Activated T-cell treated with anti-CD3 and anti-CD28 coated beads for 4 hours (primary cell): ENCODE measurements at regions not wholly inside any gene's neighbourhood (a gene's known extent, or its start where the extent isn't known, plus 50 kb on each side); places are given as distances from the start of the nearest gene placed in this dataset.
"Not testable (repeated sequence)": the region's sequence is repeated elsewhere in the genome, so short reads cannot be mapped to it uniquely, and the experiment has no call there.

Source experiments
- DNase-seq: peaks from one replicate; pipeline ENCODE4 v3.0.0-alpha.2; 2020

GRCh38 chr9:2356041-2356790 lies 265.4 kb upstream of the VLDLR start:
- no peak for DNase-seq

GRCh38 chr9:2359891-2360471 lies 261.6 kb upstream of the VLDLR start:
- no peak for DNase-seq

- DNase-seq: no peak
Measured at GRCh38 chr9:2362150-2362549, 259.4 kb upstream of the VLDLR start.

GRCh38 chr9:2363138-2363745 lies 258.3 kb upstream of the VLDLR start:
- no peak for DNase-seq

- DNase-seq: no peak
Measured at GRCh38 chr9:2363781-2364180, 257.8 kb upstream of the VLDLR start.

GRCh38 chr9:2367970-2368369 lies 253.6 kb upstream of the VLDLR start:
- DNase-seq: no peak

GRCh38 chr9:2373648-2374047 lies 247.9 kb upstream of the VLDLR start:
- DNase-seq: no peak

- DNase-seq: no peak
Measured at GRCh38 chr9:2375114-2375513, 246.5 kb upstream of the VLDLR start.

GRCh38 chr9:2377117-2377516 lies 244.5 kb upstream of the VLDLR start:
- no peak for DNase-seq

GRCh38 chr9:2377834-2378233 lies 243.8 kb upstream of the VLDLR start:
- no peak for DNase-seq

- DNase-seq: no peak
Measured at GRCh38 chr9:2378266-2378665, 243.3 kb upstream of the VLDLR start.

- DNase-seq: no peak
Measured at GRCh38 chr9:2378816-2379215, 242.8 kb upstream of the VLDLR start.

GRCh38 chr9:2384741-2385140 lies 236.8 kb upstream of the VLDLR start:
- DNase-seq: no peak

GRCh38 chr9:2385746-2386145 lies 235.8 kb upstream of the VLDLR start:
- no peak for DNase-seq

GRCh38 chr9:2386566-2386965 lies 235.0 kb upstream of the VLDLR start:
- DNase-seq: no peak

GRCh38 chr9:2387166-2387565 lies 234.4 kb upstream of the VLDLR start:
- DNase-seq: no peak

GRCh38 chr9:2389404-2389803 lies 232.2 kb upstream of the VLDLR start:
- no peak for DNase-seq

GRCh38 chr9:2390028-2390427 lies 231.6 kb upstream of the VLDLR start:
- no peak for DNase-seq

- not testable (repeated sequence) for DNase-seq
Measured at GRCh38 chr9:2391509-2392132, 230.0 kb upstream of the VLDLR start.

GRCh38 chr9:2394087-2394741 lies 227.4 kb upstream of the VLDLR start:
- not testable (repeated sequence) for DNase-seq

GRCh38 chr9:2395814-2396612 lies 225.6 kb upstream of the VLDLR start:
- DNase-seq: no peak

- DNase-seq: no peak
Measured at GRCh38 chr9:2396622-2397285, 224.8 kb upstream of the VLDLR start.
